ENCODE measurements at regions not wholly inside any gene's neighbourhood (a gene's known extent, or its start where the extent isn't known, plus 50 kb on each side); places are given as distances from the start of the nearest gene placed in this dataset.

DNA sequence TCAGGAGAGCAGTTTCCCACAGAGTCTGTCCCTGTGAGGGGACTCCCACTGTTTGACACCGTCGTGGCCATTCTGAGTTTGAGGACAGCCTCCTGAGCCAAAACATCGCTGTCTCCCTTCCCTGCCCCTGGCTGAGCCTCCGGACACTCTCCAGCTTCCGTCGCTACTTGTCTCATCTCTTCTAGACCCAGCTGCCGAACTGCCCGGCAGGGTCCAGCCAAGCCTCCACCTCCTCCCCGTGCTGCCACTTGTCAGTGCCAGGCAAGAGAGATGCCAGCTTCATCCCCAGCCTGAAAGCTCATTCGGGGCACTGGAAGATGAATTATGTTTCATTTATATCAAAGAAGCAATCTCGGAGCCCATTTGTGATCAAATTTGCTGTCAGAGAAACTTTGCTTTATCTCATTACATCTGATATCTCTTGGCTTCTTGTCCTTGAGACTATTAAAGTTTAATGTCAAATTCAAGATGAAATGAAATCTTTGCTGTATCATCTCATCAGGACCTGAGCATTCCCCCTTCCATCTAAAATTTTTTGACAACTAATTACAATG is 283.9 kb downstream of the BUD13 start:
- H3K79me2 ChIP-seq (ENCODE audit: insufficient read depth) = no peaks in the 10 kb centered on the region
- no peak for DNase-seq
- no peaks in the 10 kb centered on the region for H3K4me1 ChIP-seq (ENCODE audit: insufficient read depth)
- H3K4me3 ChIP-seq = no peak overlapping the region
- no peak overlapping the region for H3K27ac ChIP-seq
- H3K9me2 ChIP-seq (ENCODE audit: insufficient read depth) = no peaks in the 10 kb centered on the region
- H3K4me2 ChIP-seq (ENCODE audit: unreplicated experiment) = no peak overlapping the region
- no peak overlapping the region for H3K9ac ChIP-seq
- 37 to 45% methylated on average over 11 of the region's 11 CpGs for WGBS, 2 experiments (ENCODE audit: low coverage in 1 of 2, low lambda C conversion rate in 2 of 2, missing lambda C conversion rate in 2 of 2)
- no peaks in the 10 kb centered on the region for H3K36me3 ChIP-seq (ENCODE audit: low read depth)
- no peak for TF ChIP-seq EZH2 (IDR thresholded peaks at IDR 0.05; ENCODE audit: insufficient read depth, poor library complexity, severe bottlenecking)
- no peak for TF ChIP-seq EZH2phosphoT487 (IDR thresholded peaks at IDR 0.05; ENCODE audit: insufficient read depth, low read depth)
- in situ Hi-C loops (cut with MboI) = no loop called here
- no peaks in the 10 kb centered on the region for H3K9me3 ChIP-seq (ENCODE audit: low read depth)
- no peaks in the 10 kb centered on the region; the same call in 1 of the 2 replicates for H3K27me3 ChIP-seq (replicated peaks; ENCODE audit: insufficient read depth)
- H3F3A ChIP-seq (ENCODE audit: insufficient read depth) = no peaks in the 10 kb centered on the region
- no peaks in the 10 kb centered on the region for H4K20me1 ChIP-seq (ENCODE audit: insufficient read depth)
- H2AFZ ChIP-seq = no peak overlapping the region

DNA sequence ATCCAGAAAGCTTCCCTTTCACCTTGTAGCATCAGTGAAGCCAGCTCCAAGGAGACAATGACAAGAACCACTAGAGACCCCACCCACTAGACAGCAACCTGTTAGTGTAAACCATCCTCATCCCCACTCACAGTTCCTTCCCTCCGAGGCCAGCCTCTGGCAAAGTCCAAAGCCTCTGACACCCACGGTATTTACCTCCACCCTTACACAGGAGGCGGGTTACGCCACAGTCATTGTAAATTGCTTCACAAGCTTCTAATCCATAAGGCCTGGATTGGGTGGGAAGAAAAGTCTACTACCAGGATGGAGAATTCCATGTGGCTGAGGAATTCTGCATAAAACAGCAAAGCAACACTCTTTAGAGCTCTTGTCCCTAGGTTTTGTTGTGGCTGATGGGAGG is 287.4 kb downstream of the BUD13 start:
- H4K20me1 ChIP-seq (ENCODE audit: insufficient read depth) = no peaks in the 10 kb centered on the region
- no peaks in the 10 kb centered on the region for H3K9me3 ChIP-seq (ENCODE audit: low read depth)
- H3K4me2 ChIP-seq (ENCODE audit: unreplicated experiment) = no peak overlapping the region
- H3K4me1 ChIP-seq (ENCODE audit: insufficient read depth) = no peaks in the 10 kb centered on the region
- no peak overlapping the region for H3K4me3 ChIP-seq
- H3K79me2 ChIP-seq (ENCODE audit: insufficient read depth) = no peaks in the 10 kb centered on the region
- DNase-seq = no peak
- H3K9me2 ChIP-seq (ENCODE audit: insufficient read depth) = no peaks in the 10 kb centered on the region
- 35 to 41% methylated on average over 4 of the region's 4 CpGs for WGBS, 2 experiments (ENCODE audit: low coverage in 1 of 2, low lambda C conversion rate in 2 of 2, missing lambda C conversion rate in 2 of 2)
- no peaks in the 10 kb centered on the region for H3F3A ChIP-seq (ENCODE audit: insufficient read depth)
- H3K36me3 ChIP-seq (ENCODE audit: low read depth) = no peaks in the 10 kb centered on the region
- H3K27me3 ChIP-seq (replicated peaks; ENCODE audit: insufficient read depth) = no peaks in the 10 kb centered on the region; the same call in 1 of the 2 replicates
- no peak overlapping the region for H2AFZ ChIP-seq
- no peak for TF ChIP-seq EZH2phosphoT487 (IDR thresholded peaks at IDR 0.05; ENCODE audit: insufficient read depth, low read depth)
- TF ChIP-seq EZH2 (IDR thresholded peaks at IDR 0.05; ENCODE audit: insufficient read depth, poor library complexity, severe bottlenecking) = no peak
- H3K27ac ChIP-seq = no peak overlapping the region
- no peak overlapping the region for H3K9ac ChIP-seq
- in situ Hi-C loops (cut with MboI) = no loop called here

GRCh38 chr11:116482716-116483115 is 290.1 kb downstream of the BUD13 start:
- no peak overlapping the region for H3K27ac ChIP-seq
- H3K9me2 ChIP-seq (ENCODE audit: insufficient read depth) = no peaks in the 10 kb centered on the region
- H3K9ac ChIP-seq = no peak overlapping the region
- no peaks in the 10 kb centered on the region for H3F3A ChIP-seq (ENCODE audit: insufficient read depth)
- in situ Hi-C loops (cut with MboI) = no loop called here
- no peaks in the 10 kb centered on the region for H3K79me2 ChIP-seq (ENCODE audit: insufficient read depth)
- H2AFZ ChIP-seq = no peak overlapping the region
- no peak overlapping the region for H3K4me3 ChIP-seq
- H4K20me1 ChIP-seq (ENCODE audit: insufficient read depth) = no peaks in the 10 kb centered on the region
- no peaks in the 10 kb centered on the region for H3K9me3 ChIP-seq (ENCODE audit: low read depth)
- H3K4me1 ChIP-seq (ENCODE audit: insufficient read depth) = no peaks in the 10 kb centered on the region
- no peak overlapping the region for H3K4me2 ChIP-seq (ENCODE audit: unreplicated experiment)
- no peaks in the 10 kb centered on the region for H3K36me3 ChIP-seq (ENCODE audit: low read depth)
- no peaks in the 10 kb centered on the region; the same call in 1 of the 2 replicates for H3K27me3 ChIP-seq (replicated peaks; ENCODE audit: insufficient read depth)
- no peak for DNase-seq
- TF ChIP-seq EZH2phosphoT487 (IDR thresholded peaks at IDR 0.05; ENCODE audit: insufficient read depth, low read depth) = no peak
- WGBS, 2 experiments (ENCODE audit: low coverage in 1 of 2, low lambda C conversion rate in 2 of 2, missing lambda C conversion rate in 2 of 2) = 37 to 46% methylated on average over 4 of the region's 4 CpGs

GRCh38 chr11:116481126-116481675 is 291.6 kb downstream of the BUD13 start:
- no peak for TF ChIP-seq EZH2phosphoT487 (IDR thresholded peaks at IDR 0.05; ENCODE audit: insufficient read depth, low read depth)
- no peak for TF ChIP-seq EZH2 (IDR thresholded peaks at IDR 0.05; ENCODE audit: insufficient read depth, poor library complexity, severe bottlenecking)
- no peak overlapping the region for H3K27ac ChIP-seq
- H3K9me3 ChIP-seq (ENCODE audit: low read depth) = no peaks in the 10 kb centered on the region
- H3K79me2 ChIP-seq (ENCODE audit: insufficient read depth) = no peaks in the 10 kb centered on the region
- no peaks in the 10 kb centered on the region for H3K4me1 ChIP-seq (ENCODE audit: insufficient read depth)
- no peak for DNase-seq
- WGBS, 2 experiments (ENCODE audit: low coverage in 1 of 2, low lambda C conversion rate in 2 of 2, missing lambda C conversion rate in 2 of 2) = 31 to 42% methylated on average over 3 of the region's 3 CpGs
- no peaks in the 10 kb centered on the region for H4K20me1 ChIP-seq (ENCODE audit: insufficient read depth)
- no peak overlapping the region for H3K4me2 ChIP-seq (ENCODE audit: unreplicated experiment)
- no peak overlapping the region for H3K4me3 ChIP-seq
- H3K36me3 ChIP-seq (ENCODE audit: low read depth) = no peaks in the 10 kb centered on the region
- H3F3A ChIP-seq (ENCODE audit: insufficient read depth) = no peaks in the 10 kb centered on the region
- H3K9ac ChIP-seq = no peak overlapping the region
- no peak overlapping the region for H2AFZ ChIP-seq
- H3K9me2 ChIP-seq (ENCODE audit: insufficient read depth) = no peaks in the 10 kb centered on the region
- in situ Hi-C loops (cut with MboI) = no loop called here
- H3K27me3 ChIP-seq (replicated peaks; ENCODE audit: insufficient read depth) = no peaks in the 10 kb centered on the region

Data from GM23248 (cell line).